GM19463 (cell line): ENCODE measurements at regions not wholly inside any gene's neighbourhood (a gene's known extent, or its start where the extent isn't known, plus 50 kb on each side); places are given as distances from the start of the nearest gene placed in this dataset.
A peak's percentile ranks its signal among the peaks of the same experiment; 100 is the strongest.
"Not testable (repeated sequence)": the region's sequence is repeated elsewhere in the genome, so short reads cannot be mapped to it uniquely, and the experiment has no call there.

Experiments
- ATAC-seq: cut with Tn5 transposase; IDR thresholded peaks from one replicate; pipeline ENCODE4 v1.9.1; 2021; ENCODE audit warnings: mild to moderate bottlenecking, moderate library complexity; ENCODE audit not compliant: unreplicated experiment

DNA sequence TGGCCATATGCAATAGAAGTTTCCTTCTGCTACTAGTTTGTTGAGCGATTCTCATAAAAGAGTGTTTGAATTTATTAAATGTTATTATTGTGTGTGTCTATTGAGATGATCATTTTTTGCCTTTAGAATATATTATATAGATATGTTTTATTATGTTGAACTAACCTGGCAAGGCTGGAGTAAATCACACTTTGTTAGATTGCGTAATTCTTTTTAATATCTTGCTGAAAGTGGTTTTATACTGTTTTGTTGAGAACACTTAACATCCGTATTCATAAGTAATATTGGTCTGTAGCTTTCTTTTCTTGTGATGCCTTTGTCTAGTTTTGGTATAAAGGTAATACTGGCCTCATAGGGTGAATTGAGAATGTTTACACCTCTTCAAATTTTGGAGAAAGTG lies 574.3 kb upstream of the PCDH20 start:
- ATAC-seq, result no peak

GRCh38 chr13:61988810-61989209 lies 573.2 kb upstream of the PCDH20 start:
- ATAC-seq, result no peak

GRCh38 chr13:61975001-61975400 lies 559.4 kb upstream of the PCDH20 start:
- ATAC-seq, result no peak

GRCh38 chr13:61965756-61966155 lies 550.1 kb upstream of the PCDH20 start:
- no peak for ATAC-seq

DNA sequence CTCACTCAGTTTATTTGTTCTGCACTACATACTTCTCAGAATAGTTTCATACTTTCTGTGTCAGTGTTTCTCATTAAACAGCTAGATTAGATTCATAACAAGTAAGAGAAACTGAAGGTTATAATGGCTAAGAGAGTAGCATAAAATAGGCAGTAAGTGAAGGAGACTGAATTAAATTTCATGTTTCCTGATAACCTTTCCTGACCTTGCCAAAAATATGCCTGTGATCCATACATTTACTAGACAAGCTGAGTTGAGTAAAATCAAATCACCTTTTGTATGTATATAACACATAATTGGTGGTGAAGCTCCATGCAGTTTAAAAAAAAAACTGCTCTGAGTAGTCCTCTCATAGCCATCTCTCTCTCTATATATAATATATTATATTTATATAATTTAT lies 545.3 kb upstream of the PCDH20 start:
- ATAC-seq, result no peak

DNA sequence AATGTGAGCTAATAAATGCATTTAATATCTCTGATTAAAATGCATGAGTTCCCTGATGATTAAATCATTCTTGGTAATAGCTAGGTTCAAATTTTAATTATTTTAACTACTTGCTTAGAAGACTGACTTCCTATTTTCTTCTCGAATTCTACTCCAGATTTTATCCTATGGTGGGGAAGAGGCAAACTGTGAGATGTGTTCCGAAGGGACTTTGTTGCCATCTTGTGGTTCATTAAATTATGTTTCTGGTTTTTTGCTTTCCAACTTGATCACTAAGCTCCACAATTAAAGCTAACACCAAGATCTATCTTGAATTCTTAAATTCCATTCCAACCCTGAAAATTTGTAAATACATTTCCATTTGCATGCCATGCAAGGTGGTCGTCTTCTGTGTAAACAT lies 538.4 kb upstream of the PCDH20 start:
- no peak for ATAC-seq

GRCh38 chr13:61950828-61951227 lies 535.2 kb upstream of the PCDH20 start:
- ATAC-seq, result no peak

DNA sequence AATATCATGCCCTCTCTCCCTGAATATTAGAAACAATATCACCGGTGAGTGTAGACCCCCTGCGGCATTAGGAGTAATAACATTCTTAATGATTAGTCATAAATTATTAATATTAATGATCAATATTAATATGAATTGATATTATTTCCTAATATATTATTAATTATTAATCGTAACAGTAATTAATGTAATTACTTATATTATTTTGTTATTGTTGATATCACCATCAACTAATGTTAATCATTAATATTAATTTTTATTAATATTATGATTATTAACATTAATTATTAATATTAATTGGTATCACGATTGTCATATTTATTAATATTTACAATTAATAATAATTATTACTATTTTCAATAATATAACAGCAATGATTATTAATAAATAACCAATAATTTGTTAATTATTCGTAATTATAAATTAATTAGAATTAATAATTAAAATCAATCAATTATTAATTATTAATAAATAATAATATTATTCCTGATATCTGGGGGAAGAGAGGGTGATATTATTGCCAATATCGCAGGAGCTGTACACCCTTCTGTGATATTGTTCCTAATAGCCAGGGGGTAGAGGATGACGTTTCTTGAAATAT lies 528.8 kb upstream of the PCDH20 start:
- ATAC-seq, result no peak

DNA sequence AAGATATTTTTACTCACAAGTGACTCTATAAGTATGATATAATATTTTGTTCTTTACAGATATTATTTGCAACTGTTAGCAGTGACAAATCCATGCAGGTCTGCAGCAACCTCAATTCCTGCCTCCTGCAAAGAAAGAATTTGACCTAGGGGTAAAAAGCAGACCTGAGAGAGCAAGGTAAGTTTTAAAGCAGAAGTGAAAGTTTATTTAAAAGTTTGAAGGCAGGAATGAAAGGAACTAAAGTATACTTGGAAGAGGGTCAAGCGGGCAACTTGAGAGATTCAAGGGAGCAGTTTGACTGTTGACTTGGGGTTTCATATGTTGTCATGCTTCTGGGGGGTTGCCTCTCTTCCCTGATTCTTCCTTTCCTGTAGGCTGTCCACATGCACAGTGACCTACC lies 520.1 kb upstream of the PCDH20 start:
- ATAC-seq, result no peak

GRCh38 chr13:61927648-61928047 lies 512.0 kb upstream of the PCDH20 start:
- no peak for ATAC-seq

GRCh38 chr13:61918841-61919240 lies 503.2 kb upstream of the PCDH20 start:
- no peak for ATAC-seq

DNA sequence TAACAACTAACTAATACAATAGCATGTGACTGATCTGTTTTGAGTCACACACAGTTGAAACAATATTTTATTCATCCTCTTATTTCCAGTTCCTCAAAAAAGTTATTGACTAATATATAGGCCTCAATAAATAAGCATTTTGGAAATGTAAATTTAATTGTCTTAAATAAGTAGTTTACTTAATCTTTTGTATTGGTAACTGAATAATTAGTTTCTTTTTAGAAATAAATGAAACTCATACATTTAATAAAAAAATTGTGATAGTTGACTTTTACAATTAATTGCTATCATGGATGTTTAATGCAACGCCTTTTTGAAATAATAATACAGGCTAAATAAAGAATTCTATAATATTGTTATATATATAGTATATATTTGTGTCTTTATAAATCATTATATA lies 500.8 kb upstream of the PCDH20 start:
- no peak for ATAC-seq

DNA sequence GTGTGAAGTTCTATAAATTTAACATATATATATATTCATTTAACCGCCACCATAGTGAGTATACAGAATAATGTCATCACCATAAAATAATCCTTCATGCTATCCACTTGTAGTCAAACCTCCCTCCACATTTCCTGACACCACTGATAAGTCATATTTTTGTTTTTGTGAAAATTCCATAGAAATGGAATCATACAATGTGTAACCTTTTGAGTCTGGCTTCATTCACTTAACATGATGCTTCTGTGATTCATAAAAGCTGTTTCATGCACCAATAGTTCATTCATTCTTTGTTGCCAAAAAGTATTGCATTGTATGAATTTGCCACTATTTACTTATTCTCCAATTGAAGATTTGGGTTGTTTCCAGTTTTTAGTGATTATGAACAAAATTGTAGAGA lies 497.5 kb upstream of the PCDH20 start:
- ATAC-seq, result no peak

DNA sequence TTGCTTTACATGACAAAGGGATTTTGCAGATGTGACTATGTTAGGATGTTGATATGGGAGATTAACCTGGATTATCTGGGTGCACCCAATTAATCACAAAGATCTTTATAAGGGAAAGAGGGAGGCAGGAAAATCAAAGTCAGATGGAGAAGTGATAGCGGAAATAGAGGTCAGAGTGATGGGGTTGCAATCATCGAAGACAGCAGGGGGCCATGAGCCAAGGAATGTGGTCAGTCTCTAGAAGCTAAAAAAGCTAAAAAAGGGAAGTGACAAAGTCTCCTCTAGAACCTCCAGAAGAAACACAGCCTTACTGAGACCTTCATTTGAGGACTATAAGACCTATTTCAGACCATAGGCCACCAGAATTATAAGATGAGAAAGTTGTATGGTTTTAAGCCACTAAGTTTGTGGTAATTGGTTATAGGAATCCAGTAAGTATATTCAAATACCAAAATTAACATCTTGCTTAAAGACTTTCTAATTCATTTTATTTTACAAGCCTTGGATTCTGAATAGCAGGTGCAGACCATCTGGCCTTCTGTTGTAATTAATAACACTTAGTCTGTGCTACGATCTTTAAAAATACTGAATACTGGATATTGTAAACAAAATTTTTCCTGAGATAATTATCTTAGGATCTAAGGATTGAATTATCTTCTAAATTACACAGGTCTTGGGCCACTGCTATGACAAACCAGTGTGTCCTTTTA lies 493.4 kb upstream of the PCDH20 start:
- ATAC-seq, result no peak

DNA sequence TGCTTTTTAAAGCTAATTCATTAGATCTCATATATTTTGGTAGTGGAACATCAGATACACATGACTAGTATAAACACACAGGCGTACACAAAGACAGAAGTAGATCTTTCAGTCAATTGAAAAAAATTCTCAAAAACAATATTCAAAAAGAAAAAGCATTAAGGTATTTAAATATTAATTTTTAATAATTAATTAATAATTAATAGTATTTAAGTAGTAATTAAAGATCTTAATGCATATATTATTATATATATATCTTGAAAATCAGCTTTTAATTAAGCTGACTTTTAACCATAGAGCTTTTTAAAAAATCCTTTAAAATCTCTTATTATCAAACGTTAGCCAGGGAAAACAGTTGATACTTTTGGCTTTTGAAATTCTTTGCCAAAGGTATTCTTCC lies 489.4 kb upstream of the PCDH20 start:
- no peak for ATAC-seq

- ATAC-seq, result no peak
These were observed 486.4 kb upstream of the PCDH20 start for GRCh38 chr13:61901946-61902541.

DNA sequence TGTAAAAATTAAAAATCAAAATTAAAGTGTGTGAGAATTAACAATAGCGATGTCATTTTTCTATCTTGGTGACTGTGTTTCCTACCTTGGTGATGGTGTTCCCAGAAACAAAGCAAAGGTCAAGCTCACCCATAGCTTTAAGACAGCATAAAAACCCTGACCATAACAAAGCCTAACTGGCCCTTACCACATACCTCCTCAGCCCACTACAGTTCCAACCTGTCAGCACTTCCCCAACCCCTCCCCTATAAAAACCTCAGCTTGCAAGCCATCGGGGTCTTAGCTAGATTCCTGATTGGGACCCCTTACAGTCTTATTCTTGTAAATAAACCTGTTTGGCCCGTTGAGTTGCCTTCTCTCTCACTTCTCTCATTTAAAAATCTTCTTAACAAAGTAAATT lies 484.4 kb upstream of the PCDH20 start:
- no peak for ATAC-seq

DNA sequence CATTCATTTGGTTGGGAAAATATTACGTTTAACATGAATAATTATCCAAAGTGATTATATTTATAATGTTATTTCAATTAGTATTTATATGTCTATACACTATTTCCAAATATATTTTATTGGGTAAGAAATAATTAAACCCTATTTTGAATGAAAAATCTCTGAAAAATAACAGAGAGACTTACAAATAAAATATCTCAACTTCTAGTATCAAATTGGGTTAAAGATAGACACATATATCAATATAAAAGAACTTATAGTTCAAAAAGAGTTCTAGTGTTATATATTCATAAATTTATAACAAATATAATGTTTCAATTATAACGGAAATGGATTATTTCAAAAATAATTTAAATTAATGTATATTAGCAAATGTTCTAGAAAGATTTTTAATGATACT lies 482.6 kb upstream of the PCDH20 start:
- no peak for ATAC-seq

GRCh38 chr13:61891401-61891800 lies 475.8 kb upstream of the PCDH20 start:
- no peak for ATAC-seq

- no peak for ATAC-seq
These were observed 469.2 kb upstream of the PCDH20 start for GRCh38 chr13:61884830-61885229.

DNA sequence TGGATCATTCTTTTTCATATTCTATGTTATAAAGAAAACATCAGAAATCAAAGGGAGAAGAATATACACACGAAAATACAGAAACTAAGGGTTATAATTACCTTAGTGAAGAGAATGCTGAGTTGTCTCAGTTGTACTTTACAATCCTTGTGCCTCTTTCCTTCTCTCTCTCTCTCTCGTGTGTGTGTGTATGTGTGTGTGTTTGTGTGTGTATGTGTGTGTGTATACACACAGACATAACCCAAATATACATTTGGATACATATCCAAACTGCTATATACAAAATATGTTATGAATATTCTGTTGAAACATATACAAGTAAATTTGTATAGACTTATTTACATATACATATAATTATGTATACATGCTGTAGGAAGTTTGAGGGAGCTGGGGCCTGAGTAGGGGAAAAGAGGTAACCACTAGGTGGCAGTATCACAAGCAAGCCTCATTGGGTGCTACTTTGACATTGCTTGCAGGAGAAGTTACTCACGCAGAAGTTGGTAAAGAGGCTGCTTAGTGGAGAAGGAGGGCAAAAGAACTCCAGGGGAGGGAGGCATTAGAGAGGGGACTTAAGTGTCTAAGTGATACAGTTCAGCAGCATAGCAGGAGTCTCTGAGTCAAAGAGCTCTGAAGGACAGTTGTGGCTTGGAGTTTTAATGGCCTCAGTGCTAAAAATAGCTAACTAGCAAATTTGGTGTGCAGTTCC lies 465.1 kb upstream of the PCDH20 start:
- ATAC-seq, result peak; percentile 79

DNA sequence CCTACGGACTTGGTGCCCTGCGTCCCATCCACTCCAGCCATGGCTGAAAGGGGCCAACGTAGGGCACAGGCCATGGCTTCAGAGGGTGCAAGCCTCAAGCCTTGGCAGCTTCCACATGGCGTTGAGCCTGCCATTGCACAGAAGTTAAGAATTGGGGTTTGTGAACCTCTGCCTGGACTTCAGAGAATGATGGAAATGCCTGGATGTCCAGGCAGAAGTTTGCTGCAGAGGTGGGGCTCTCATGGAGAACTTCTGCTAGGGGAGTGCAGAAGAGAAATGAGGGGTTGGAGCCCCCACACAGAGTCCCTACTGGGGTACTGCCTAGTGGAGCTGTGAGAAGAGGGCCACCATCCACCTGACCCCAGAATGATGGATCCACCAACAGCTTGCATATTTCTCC lies 462.9 kb upstream of the PCDH20 start:
- not testable (repeated sequence) for ATAC-seq
